GM12875 (cell line): ENCODE measurements at regions not wholly inside any gene's neighbourhood (a gene's known extent, or its start where the extent isn't known, plus 50 kb on each side); places are given as distances from the start of the nearest gene placed in this dataset.
"Not testable (repeated sequence)": the region's sequence is repeated elsewhere in the genome, so short reads cannot be mapped to it uniquely, and the experiment has no call there.

Experiments
- H3K4me3 ChIP-seq: one replicate; pipeline ENCODE4 v1.5.1; 2011; ENCODE audit warnings: low read depth, low read length, control low read depth
- TF ChIP-seq, protein P1 (sequence below): IDR thresholded peaks from 2 replicates; pipeline ENCODE4 v1.5.1; 2011; ENCODE audit warnings: low read depth, mild to moderate bottlenecking, control low read depth, inconsistent platforms, low read length, moderate library complexity, borderline replicate concordance; ENCODE audit not compliant: insufficient read depth

GRCh38 chr2:37573451-37574388, 97.7 kb downstream of the CDC42EP3 start:
- TF ChIP-seq, protein P1, sequence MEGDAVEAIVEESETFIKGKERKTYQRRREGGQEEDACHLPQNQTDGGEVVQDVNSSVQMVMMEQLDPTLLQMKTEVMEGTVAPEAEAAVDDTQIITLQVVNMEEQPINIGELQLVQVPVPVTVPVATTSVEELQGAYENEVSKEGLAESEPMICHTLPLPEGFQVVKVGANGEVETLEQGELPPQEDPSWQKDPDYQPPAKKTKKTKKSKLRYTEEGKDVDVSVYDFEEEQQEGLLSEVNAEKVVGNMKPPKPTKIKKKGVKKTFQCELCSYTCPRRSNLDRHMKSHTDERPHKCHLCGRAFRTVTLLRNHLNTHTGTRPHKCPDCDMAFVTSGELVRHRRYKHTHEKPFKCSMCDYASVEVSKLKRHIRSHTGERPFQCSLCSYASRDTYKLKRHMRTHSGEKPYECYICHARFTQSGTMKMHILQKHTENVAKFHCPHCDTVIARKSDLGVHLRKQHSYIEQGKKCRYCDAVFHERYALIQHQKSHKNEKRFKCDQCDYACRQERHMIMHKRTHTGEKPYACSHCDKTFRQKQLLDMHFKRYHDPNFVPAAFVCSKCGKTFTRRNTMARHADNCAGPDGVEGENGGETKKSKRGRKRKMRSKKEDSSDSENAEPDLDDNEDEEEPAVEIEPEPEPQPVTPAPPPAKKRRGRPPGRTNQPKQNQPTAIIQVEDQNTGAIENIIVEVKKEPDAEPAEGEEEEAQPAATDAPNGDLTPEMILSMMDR = no peak
- H3K4me3 ChIP-seq = no peak overlapping the region

- TF ChIP-seq, protein P1 = 0 out of 2 replicates have a peak, but pooled peaks have one; percentile 13
- no peak overlapping the region for H3K4me3 ChIP-seq
These were observed 95.7 kb downstream of the CDC42EP3 start for GRCh38 chr2:37575780-37576179.

DNA sequence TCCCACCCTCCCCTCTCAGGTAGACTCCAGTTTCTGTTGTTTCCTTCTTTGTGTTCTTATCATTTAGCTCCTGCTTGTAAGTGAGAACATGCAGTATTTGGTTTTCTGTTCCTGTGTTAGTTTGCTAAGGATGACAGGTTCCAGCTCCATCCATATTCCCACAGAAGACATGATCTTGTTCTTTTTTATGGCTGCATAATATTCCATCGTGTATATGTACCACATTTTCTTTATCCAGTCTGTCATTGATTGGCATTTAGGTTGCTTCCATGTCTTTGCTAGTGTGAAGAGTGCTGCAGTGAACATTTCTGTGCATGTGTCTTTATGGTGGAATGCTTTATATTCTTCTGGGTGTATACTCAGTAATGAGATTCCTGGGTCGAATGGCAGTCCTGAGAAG, 95.2 kb downstream of the CDC42EP3 start:
- not testable (repeated sequence) for H3K4me3 ChIP-seq

DNA sequence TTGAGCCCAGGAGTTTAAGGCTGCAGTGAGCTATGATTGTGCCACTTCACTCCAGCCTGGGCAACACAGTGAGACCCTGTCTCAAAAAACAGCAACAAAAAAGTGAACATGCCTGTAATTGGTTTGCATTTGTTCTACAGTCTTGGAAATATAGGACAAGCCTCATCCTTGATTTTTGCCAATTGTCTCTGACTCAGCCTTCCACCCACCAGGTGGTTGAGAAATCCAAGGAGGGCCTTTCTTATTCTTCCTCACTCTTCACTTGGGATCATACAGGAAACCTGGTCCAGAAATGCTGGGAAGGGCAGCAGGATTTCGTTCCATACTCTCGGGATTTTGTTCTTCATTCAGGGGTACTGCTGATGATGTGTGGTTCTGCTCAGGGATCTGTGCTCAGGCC, 94.6 kb downstream of the CDC42EP3 start:
- no peak overlapping the region for H3K4me3 ChIP-seq
- TF ChIP-seq, protein P1 = no peak

- no peak overlapping the region for H3K4me3 ChIP-seq
- TF ChIP-seq, protein P1 = no peak
These were observed 92.2 kb downstream of the CDC42EP3 start for GRCh38 chr2:37579192-37579713.

- not testable (repeated sequence) for H3K4me3 ChIP-seq
These were observed 91.5 kb downstream of the CDC42EP3 start for GRCh38 chr2:37579949-37580348.

DNA sequence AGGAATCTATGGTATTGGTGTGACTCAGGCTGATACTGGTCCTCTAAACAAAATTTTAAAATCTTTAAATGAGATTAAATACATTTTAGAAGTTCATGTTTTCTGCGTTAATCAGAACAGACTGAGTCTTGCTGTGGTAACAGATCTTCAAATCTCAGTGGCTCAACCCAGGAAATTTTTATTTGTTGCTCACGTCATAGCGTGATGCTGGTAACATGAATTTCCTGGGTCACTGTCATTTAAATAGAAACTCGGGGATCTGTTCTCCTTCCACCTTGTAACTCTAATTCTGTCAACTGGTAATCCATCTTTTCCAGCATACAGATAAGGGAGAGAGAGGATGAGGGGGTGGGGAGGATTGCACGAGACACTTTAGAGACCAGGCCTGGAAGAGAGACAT, 90.0 kb downstream of the CDC42EP3 start:
- TF ChIP-seq, protein P1 = no peak
- no peak overlapping the region for H3K4me3 ChIP-seq
